ENCODE measurements at regions not wholly inside any gene's neighbourhood (a gene's known extent, or its start where the extent isn't known, plus 50 kb on each side); places are given as distances from the start of the nearest gene placed in this dataset.

GRCh38 chr3:81853431-81853830 is 92.0 kb upstream of the GBE1 start:
- H2AFZ ChIP-seq (ENCODE audit: control insufficient read depth, low read length), result no peak overlapping the region
- no peaks in the 10 kb centered on the region for H3K79me2 ChIP-seq (ENCODE audit: control insufficient read depth, insufficient read depth, low read length)
- H3K4me2 ChIP-seq (ENCODE audit: control insufficient read depth, extremely low read depth, insufficient read depth, low read depth, low read length), result no peak overlapping the region
- FAIRE-seq, result no peak
- no peaks in the 10 kb centered on the region for H3K36me3 ChIP-seq (ENCODE audit: control insufficient read depth in 2 of 2, extremely low read depth in 1 of 2, insufficient read depth in 2 of 2, low read length in 2 of 2)
- no peak overlapping the region for H3K4me3 ChIP-seq (ENCODE audit: control insufficient read depth in 2 of 3, extremely low read depth in 1 of 3, insufficient read depth in 2 of 3, low read depth in 1 of 3, low read length in 3 of 3)
- no peaks in the 10 kb centered on the region for H3K9me1 ChIP-seq (ENCODE audit: control insufficient read depth, extremely low read depth, insufficient read depth, low read length)
- no peaks in the 10 kb centered on the region for H3K27me3 ChIP-seq (ENCODE audit: control insufficient read depth, extremely low read depth, insufficient read depth, low read length)
- TF ChIP-seq CTCF (optimal IDR thresholded peaks at IDR 0.05 in 1 of 3, IDR thresholded peaks at IDR 0.05 in 1 of 3, conservative IDR thresholded peaks at IDR 0.05 in 1 of 3; ENCODE audit: extremely low read depth in 1 of 3, insufficient read depth in 2 of 3, low read length in 3 of 3), result no peak
- TF ChIP-seq EZH2 (IDR thresholded peaks at IDR 0.05; ENCODE audit: low read length), result no peak
- no peaks in the 10 kb centered on the region for H4K20me1 ChIP-seq (ENCODE audit: control insufficient read depth, extremely low read depth, insufficient read depth, low read length)
- H3K27ac ChIP-seq (ENCODE audit: control insufficient read depth, insufficient read depth, low read length), result no peak overlapping the region
- H3K4me1 ChIP-seq (ENCODE audit: control insufficient read depth, extremely low read depth, insufficient read depth, low read length), result no peaks in the 10 kb centered on the region
- H3K9ac ChIP-seq (ENCODE audit: control insufficient read depth, extremely low read depth, insufficient read depth, low read length), result no peak overlapping the region
- no peaks in the 10 kb centered on the region for H3K9me3 ChIP-seq (ENCODE audit: control insufficient read depth, low read depth, low read length)
- no peak for DNase-seq (ENCODE audit: low read depth, low spot score)
- dilution Hi-C loops (cut with MboI; ENCODE audit: extremely low pct_ligation_motif_present, low sequenced_read_pairs), result no loop called here

- H4K20me1 ChIP-seq (ENCODE audit: control insufficient read depth, extremely low read depth, insufficient read depth, low read length), result no peaks in the 10 kb centered on the region
- no peak overlapping the region for H3K27ac ChIP-seq (ENCODE audit: control insufficient read depth, insufficient read depth, low read length)
- no peak overlapping the region for H3K4me3 ChIP-seq (ENCODE audit: control insufficient read depth in 2 of 3, extremely low read depth in 1 of 3, insufficient read depth in 2 of 3, low read depth in 1 of 3, low read length in 3 of 3)
- no peaks in the 10 kb centered on the region for H3K9me1 ChIP-seq (ENCODE audit: control insufficient read depth, extremely low read depth, insufficient read depth, low read length)
- no peak overlapping the region for H3K9ac ChIP-seq (ENCODE audit: control insufficient read depth, extremely low read depth, insufficient read depth, low read length)
- no peaks in the 10 kb centered on the region for H3K36me3 ChIP-seq (ENCODE audit: control insufficient read depth in 2 of 2, extremely low read depth in 1 of 2, insufficient read depth in 2 of 2, low read length in 2 of 2)
- DNase-seq (ENCODE audit: low read depth, low spot score), result no peak
- FAIRE-seq, result no peak
- no peaks in the 10 kb centered on the region for H3K4me1 ChIP-seq (ENCODE audit: control insufficient read depth, extremely low read depth, insufficient read depth, low read length)
- no peaks in the 10 kb centered on the region for H3K9me3 ChIP-seq (ENCODE audit: control insufficient read depth, low read depth, low read length)
- dilution Hi-C loops (cut with MboI; ENCODE audit: extremely low pct_ligation_motif_present, low sequenced_read_pairs), result no loop called here
- TF ChIP-seq CTCF (optimal IDR thresholded peaks at IDR 0.05 in 1 of 3, IDR thresholded peaks at IDR 0.05 in 1 of 3, conservative IDR thresholded peaks at IDR 0.05 in 1 of 3; ENCODE audit: extremely low read depth in 1 of 3, insufficient read depth in 2 of 3, low read length in 3 of 3) (no peak), EZH2 (IDR thresholded peaks at IDR 0.05; ENCODE audit: low read length) (no peak)
- H3K27me3 ChIP-seq (ENCODE audit: control insufficient read depth, extremely low read depth, insufficient read depth, low read length), result no peaks in the 10 kb centered on the region
- no peaks in the 10 kb centered on the region for H3K79me2 ChIP-seq (ENCODE audit: control insufficient read depth, insufficient read depth, low read length)
- H3K4me2 ChIP-seq (ENCODE audit: control insufficient read depth, extremely low read depth, insufficient read depth, low read depth, low read length), result no peak overlapping the region
- no peak overlapping the region for H2AFZ ChIP-seq (ENCODE audit: control insufficient read depth, low read length)
Observed at GRCh38 chr3:81851176-81851575, 89.7 kb upstream of the GBE1 start.

Data from keratinocyte (primary cell).